ENCODE measurements at regions not wholly inside any gene's neighbourhood (a gene's known extent, or its start where the extent isn't known, plus 50 kb on each side); places are given as distances from the start of the nearest gene placed in this dataset.

DNA sequence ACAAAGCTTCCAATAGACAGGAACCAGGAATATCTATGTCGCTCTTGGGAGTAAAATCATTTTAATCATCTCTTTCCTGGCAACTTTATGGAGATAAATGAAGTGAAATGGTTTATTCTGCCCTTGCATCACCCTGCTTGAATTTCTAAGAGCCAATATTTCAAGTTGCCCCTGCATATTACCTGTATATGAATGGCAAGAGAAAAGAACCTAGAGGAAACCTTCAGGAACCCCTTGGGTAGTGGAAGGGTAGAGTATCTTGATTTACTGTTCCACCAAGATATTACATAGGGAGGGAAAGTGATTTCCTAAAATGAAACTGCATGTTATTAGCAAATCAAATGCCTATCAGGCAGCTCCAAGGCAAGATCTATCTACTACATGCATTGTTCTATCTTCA lies 308.4 kb upstream of the NAV3 start:
- TF ChIP-seq POLR2AphosphoS5 (IDR thresholded peaks at IDR 0.05; ENCODE audit: low read depth, low read length), result no peak
- TF ChIP-seq, protein P1, sequence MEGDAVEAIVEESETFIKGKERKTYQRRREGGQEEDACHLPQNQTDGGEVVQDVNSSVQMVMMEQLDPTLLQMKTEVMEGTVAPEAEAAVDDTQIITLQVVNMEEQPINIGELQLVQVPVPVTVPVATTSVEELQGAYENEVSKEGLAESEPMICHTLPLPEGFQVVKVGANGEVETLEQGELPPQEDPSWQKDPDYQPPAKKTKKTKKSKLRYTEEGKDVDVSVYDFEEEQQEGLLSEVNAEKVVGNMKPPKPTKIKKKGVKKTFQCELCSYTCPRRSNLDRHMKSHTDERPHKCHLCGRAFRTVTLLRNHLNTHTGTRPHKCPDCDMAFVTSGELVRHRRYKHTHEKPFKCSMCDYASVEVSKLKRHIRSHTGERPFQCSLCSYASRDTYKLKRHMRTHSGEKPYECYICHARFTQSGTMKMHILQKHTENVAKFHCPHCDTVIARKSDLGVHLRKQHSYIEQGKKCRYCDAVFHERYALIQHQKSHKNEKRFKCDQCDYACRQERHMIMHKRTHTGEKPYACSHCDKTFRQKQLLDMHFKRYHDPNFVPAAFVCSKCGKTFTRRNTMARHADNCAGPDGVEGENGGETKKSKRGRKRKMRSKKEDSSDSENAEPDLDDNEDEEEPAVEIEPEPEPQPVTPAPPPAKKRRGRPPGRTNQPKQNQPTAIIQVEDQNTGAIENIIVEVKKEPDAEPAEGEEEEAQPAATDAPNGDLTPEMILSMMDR (IDR thresholded peaks at IDR 0.05), result no peak
- no peak for TF ChIP-seq SIN3A (IDR thresholded peaks at IDR 0.05; ENCODE audit: borderline replicate concordance, insufficient read depth, low read depth, low read length)

Measured in Panc1 (cell line).